Hepatocyte (in vitro differentiated cells): ENCODE measurements at regions not wholly inside any gene's neighbourhood (a gene's known extent, or its start where the extent isn't known, plus 50 kb on each side); places are given as distances from the start of the nearest gene placed in this dataset.

Experiments
- EZH2phosphoT487 ChIP-seq: fragments of 200-600 bp; sonication (generic); IDR thresholded peaks from one replicate; pipeline ENCODE4 v1.6.1; 2018; ENCODE audit warnings: antibody characterized with exemption, mild to moderate bottlenecking, low read depth, moderate library complexity; ENCODE audit not compliant: unreplicated experiment, severe bottlenecking
- TF ChIP-seq, protein P1 (sequence below): fragments of 200-600 bp; sonication (generic); IDR thresholded peaks from 2 replicates; pipeline ENCODE4 v1.5.1; 2016; ENCODE audit warnings: antibody characterized with exemption, mild to moderate bottlenecking; ENCODE audit not compliant: poor library complexity

DNA sequence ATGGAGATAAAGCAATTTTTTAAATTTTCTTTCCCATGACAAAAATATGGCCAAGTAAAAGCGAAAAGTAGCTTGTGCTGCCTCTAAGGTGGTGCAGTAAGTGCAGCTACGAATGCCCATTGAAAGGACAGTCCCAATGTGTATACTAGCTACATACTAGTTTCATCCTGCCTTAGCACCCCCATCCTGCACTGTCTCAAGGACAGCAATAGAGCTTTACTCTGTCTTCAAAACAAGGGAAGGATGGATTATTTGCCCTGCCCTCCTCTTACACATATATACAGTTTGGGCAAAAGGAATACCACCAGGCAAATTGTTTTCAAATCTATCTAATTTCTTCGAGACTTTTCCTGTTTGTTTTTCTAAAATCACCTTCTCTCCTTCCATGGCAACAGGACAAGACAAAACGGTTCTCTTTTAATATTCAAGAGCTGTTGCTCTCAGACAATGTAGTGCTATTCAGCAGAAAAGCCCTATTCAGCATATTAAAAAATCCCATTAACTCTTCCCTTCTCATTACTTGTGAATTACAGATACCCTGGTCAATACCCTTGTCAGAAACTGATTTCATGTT is 75.1 kb upstream of the SLC7A11 start:
- TF ChIP-seq, protein P1, sequence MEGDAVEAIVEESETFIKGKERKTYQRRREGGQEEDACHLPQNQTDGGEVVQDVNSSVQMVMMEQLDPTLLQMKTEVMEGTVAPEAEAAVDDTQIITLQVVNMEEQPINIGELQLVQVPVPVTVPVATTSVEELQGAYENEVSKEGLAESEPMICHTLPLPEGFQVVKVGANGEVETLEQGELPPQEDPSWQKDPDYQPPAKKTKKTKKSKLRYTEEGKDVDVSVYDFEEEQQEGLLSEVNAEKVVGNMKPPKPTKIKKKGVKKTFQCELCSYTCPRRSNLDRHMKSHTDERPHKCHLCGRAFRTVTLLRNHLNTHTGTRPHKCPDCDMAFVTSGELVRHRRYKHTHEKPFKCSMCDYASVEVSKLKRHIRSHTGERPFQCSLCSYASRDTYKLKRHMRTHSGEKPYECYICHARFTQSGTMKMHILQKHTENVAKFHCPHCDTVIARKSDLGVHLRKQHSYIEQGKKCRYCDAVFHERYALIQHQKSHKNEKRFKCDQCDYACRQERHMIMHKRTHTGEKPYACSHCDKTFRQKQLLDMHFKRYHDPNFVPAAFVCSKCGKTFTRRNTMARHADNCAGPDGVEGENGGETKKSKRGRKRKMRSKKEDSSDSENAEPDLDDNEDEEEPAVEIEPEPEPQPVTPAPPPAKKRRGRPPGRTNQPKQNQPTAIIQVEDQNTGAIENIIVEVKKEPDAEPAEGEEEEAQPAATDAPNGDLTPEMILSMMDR: no peak
- TF ChIP-seq EZH2phosphoT487: no peak
